ENCODE measurements at regions not wholly inside any gene's neighbourhood (a gene's known extent, or its start where the extent isn't known, plus 50 kb on each side); places are given as distances from the start of the nearest gene placed in this dataset.
A peak's percentile ranks its signal among the peaks of the same experiment; 100 is the strongest.

- Histone ChIP-seq H3K4me3 (ENCODE audit: insufficient read depth, low read depth, low read length) (no peak overlapping the region), H3K9me3 (ENCODE audit: insufficient read depth, low read depth, low read length) (no peaks in the 10 kb centered on the region), H3K79me2 (ENCODE audit: insufficient read depth, low read length) (no peaks in the 10 kb centered on the region), H3K36me3 (ENCODE audit: insufficient read depth, low read length) (no peaks in the 10 kb centered on the region), H4K20me1 (ENCODE audit: insufficient read depth, low read length) (no peaks in the 10 kb centered on the region), H3K27ac (ENCODE audit: low read depth, low read length) (no peak overlapping the region), H3K27me3 (ENCODE audit: insufficient read depth, low read length) (no peaks in the 10 kb centered on the region), H3K4me2 (ENCODE audit: low read length) (no peak overlapping the region), H3K9ac (ENCODE audit: low read length) (no peak overlapping the region), H3K4me1 (ENCODE audit: insufficient read depth, low read length) (no peaks in the 10 kb centered on the region), H2AFZ (ENCODE audit: low read depth, low read length) (no peak overlapping the region)
- FAIRE-seq (no peak), DNase-seq (ENCODE audit: low read depth) (no peak)
- Mint-ChIP-seq H3K27me3 (ENCODE audit: low read depth, unreplicated experiment) (peaks cover 24% of the 10 kb centered on the region), H3K4me3 (ENCODE audit: unreplicated experiment) (no peak overlapping the region), H3K36me3 (ENCODE audit: low read depth, unreplicated experiment) (no peaks in the 10 kb centered on the region), H3K27ac (ENCODE audit: unreplicated experiment) (no peak overlapping the region), H3K9me3 (ENCODE audit: unreplicated experiment) (no peaks in the 10 kb centered on the region), H3K4me1 (ENCODE audit: low read depth, unreplicated experiment) (no peaks in the 10 kb centered on the region)
- no peak for TF ChIP-seq CTCF (IDR thresholded peaks at IDR 0.05; ENCODE audit: insufficient read depth, low read depth, low read length)
- no peak for TF ChIP-seq EZH2 (IDR thresholded peaks at IDR 0.05; ENCODE audit: insufficient read depth, low read length)
Measured at GRCh38 chr14:97796511-97796910, 999.3 kb downstream of the VRK1 start.

GRCh38 chr14:97798176-97798575, 1001.0 kb downstream of the VRK1 start:
- H2AFZ ChIP-seq (ENCODE audit: low read depth, low read length) = no peak overlapping the region
- H3K4me1 ChIP-seq (ENCODE audit: insufficient read depth, low read length) = no peaks in the 10 kb centered on the region
- no peak overlapping the region for H3K4me3 ChIP-seq (ENCODE audit: insufficient read depth, low read depth, low read length)
- no peaks in the 10 kb centered on the region for H4K20me1 ChIP-seq (ENCODE audit: insufficient read depth, low read length)
- H3K36me3 ChIP-seq (ENCODE audit: insufficient read depth, low read length) = no peaks in the 10 kb centered on the region
- no peak overlapping the region for H3K9ac ChIP-seq (ENCODE audit: low read length)
- H3K27ac ChIP-seq (ENCODE audit: low read depth, low read length) = no peak overlapping the region
- H3K79me2 ChIP-seq (ENCODE audit: insufficient read depth, low read length) = no peaks in the 10 kb centered on the region
- Mint-ChIP-seq H3K36me3 (ENCODE audit: low read depth, unreplicated experiment) (no peaks in the 10 kb centered on the region), H3K4me1 (ENCODE audit: low read depth, unreplicated experiment) (peaks cover 7% of the 10 kb centered on the region), H3K9me3 (ENCODE audit: unreplicated experiment) (no peaks in the 10 kb centered on the region), H3K4me3 (ENCODE audit: unreplicated experiment) (no peak overlapping the region), H3K27me3 (ENCODE audit: low read depth, unreplicated experiment) (peaks cover 29% of the 10 kb centered on the region), H3K27ac (ENCODE audit: unreplicated experiment) (no peak overlapping the region)
- DNase-seq (ENCODE audit: low read depth) (no peak), FAIRE-seq (no peak)
- TF ChIP-seq EZH2 (IDR thresholded peaks at IDR 0.05; ENCODE audit: insufficient read depth, low read length) (no peak), CTCF (IDR thresholded peaks at IDR 0.05; ENCODE audit: insufficient read depth, low read depth, low read length) (no peak)
- H3K9me3 ChIP-seq (ENCODE audit: insufficient read depth, low read depth, low read length) = no peaks in the 10 kb centered on the region
- no peak overlapping the region for H3K4me2 ChIP-seq (ENCODE audit: low read length)
- H3K27me3 ChIP-seq (ENCODE audit: insufficient read depth, low read length) = no peaks in the 10 kb centered on the region

GRCh38 chr14:97802430-97803373, 1005.5 kb downstream of the VRK1 start:
- peaks cover 7% of the 10 kb centered on the region for H3K4me1 Mint-ChIP-seq (ENCODE audit: low read depth, unreplicated experiment)
- Histone ChIP-seq H3K9ac (ENCODE audit: low read length) (no peak overlapping the region), H2AFZ (ENCODE audit: low read depth, low read length) (no peak overlapping the region), H3K4me1 (ENCODE audit: insufficient read depth, low read length) (no peaks in the 10 kb centered on the region), H3K79me2 (ENCODE audit: insufficient read depth, low read length) (no peaks in the 10 kb centered on the region), H3K4me2 (ENCODE audit: low read length) (peak overlapping the region; percentile 62), H3K36me3 (ENCODE audit: insufficient read depth, low read length) (no peaks in the 10 kb centered on the region), H4K20me1 (ENCODE audit: insufficient read depth, low read length) (no peaks in the 10 kb centered on the region), H3K9me3 (ENCODE audit: insufficient read depth, low read depth, low read length) (no peaks in the 10 kb centered on the region), H3K27me3 (ENCODE audit: insufficient read depth, low read length) (no peaks in the 10 kb centered on the region), H3K27ac (ENCODE audit: low read depth, low read length) (no peak overlapping the region), H3K4me3 (ENCODE audit: insufficient read depth, low read depth, low read length) (no peak overlapping the region)
- H3K9me3 Mint-ChIP-seq (ENCODE audit: unreplicated experiment) = no peaks in the 10 kb centered on the region
- DNase-seq (ENCODE audit: low read depth) (peak; percentile 26), FAIRE-seq (no peak)
- no peaks in the 10 kb centered on the region for H3K36me3 Mint-ChIP-seq (ENCODE audit: low read depth, unreplicated experiment)
- TF ChIP-seq CTCF (IDR thresholded peaks at IDR 0.05; ENCODE audit: insufficient read depth, low read depth, low read length) (no peak), EZH2 (IDR thresholded peaks at IDR 0.05; ENCODE audit: insufficient read depth, low read length) (no peak)
- peaks cover 13% of the 10 kb centered on the region for H3K27me3 Mint-ChIP-seq (ENCODE audit: low read depth, unreplicated experiment)
- H3K27ac Mint-ChIP-seq (ENCODE audit: unreplicated experiment) = no peak overlapping the region
- no peak overlapping the region for H3K4me3 Mint-ChIP-seq (ENCODE audit: unreplicated experiment)

Measured in astrocyte (in vitro differentiated cells and primary cell).